Smooth muscle cell (in vitro differentiated cells): ENCODE measurements at regions not wholly inside any gene's neighbourhood (a gene's known extent, or its start where the extent isn't known, plus 50 kb on each side); places are given as distances from the start of the nearest gene placed in this dataset.

ENCODE experiments used
- DNase-seq: peaks from one replicate; lab custom pipeline; 2025; ENCODE audit not compliant: unreplicated experiment; lab: John Stamatoyannopoulos, UW
- H2AFZ ChIP-seq: fragments of 200-600 bp; sonication (generic); 2 replicates; pipeline ENCODE4 v1.6.0; 2016; ENCODE audit warnings: antibody characterized with exemption, low read depth, mild to moderate bottlenecking
- H3F3A ChIP-seq: fragments of 200-600 bp; sonication (generic); 2 replicates; pipeline ENCODE4 v1.6.0; 2017; ENCODE audit warnings: antibody characterized with exemption, low read depth
- H3K27ac ChIP-seq: fragments of 200-600 bp; sonication (generic); 2 replicates; pipeline ENCODE4 v1.5.1; 2016; ENCODE audit warnings: low read depth, mild to moderate bottlenecking
- H3K27me3 ChIP-seq: fragments of 200-600 bp; sonication (generic); 2 replicates; pipeline ENCODE4 v1.6.1; 2016; ENCODE audit warnings: low read depth, mild to moderate bottlenecking
- H3K36me3 ChIP-seq: fragments of 200-600 bp; sonication (generic); 2 replicates; pipeline ENCODE4 v1.5.1; 2016; ENCODE audit warnings: low read depth
- H3K4me1 ChIP-seq: fragments of 200-600 bp; sonication (generic); 2 replicates; pipeline ENCODE4 v1.5.1; 2016; ENCODE audit warnings: low read depth
- H3K4me2 ChIP-seq: fragments of 200-600 bp; sonication (generic); 2 replicates; pipeline ENCODE4 v1.6.0; 2016; ENCODE audit warnings: mild to moderate bottlenecking
- H3K4me3 ChIP-seq: fragments of 200-600 bp; sonication (generic); 2 replicates; pipeline ENCODE4 v1.5.1; 2016; ENCODE audit warnings: mild to moderate bottlenecking
- H3K79me2 ChIP-seq: fragments of 200-600 bp; sonication (generic); 2 replicates; pipeline ENCODE4 v1.6.0; 2016; ENCODE audit warnings: low read depth, mild to moderate bottlenecking
- H3K9ac ChIP-seq: fragments of 200-600 bp; sonication (generic); 2 replicates; pipeline ENCODE4 v1.6.0; 2016; ENCODE audit warnings: low read depth
- H3K9me3 ChIP-seq: fragments of 200-600 bp; sonication (generic); replicated peaks from 2 replicates; pipeline ENCODE4 v1.5.1; 2016; ENCODE audit warnings: low read depth
- H4K20me1 ChIP-seq: fragments of 200-600 bp; sonication (generic); 2 replicates; pipeline ENCODE4 v1.6.0; 2016; ENCODE audit warnings: low read depth
- WGBS: methylation state at CpG from one replicate; pipeline ENCODE4 v1.1.7; 2016; ENCODE audit warnings: low lambda C conversion rate; 5-methylcytosine and 5-hydroxymethylcytosine counted together
- TF ChIP-seq, protein P1 (sequence below): fragments of 200-600 bp; sonication (generic); IDR thresholded peaks from 2 replicates; pipeline ENCODE4 v1.5.1; 2017; ENCODE audit warnings: borderline replicate concordance, mild to moderate bottlenecking, antibody characterized with exemption; ENCODE audit not compliant: insufficient read depth, poor library complexity, severe bottlenecking

GRCh38 chr9:135379540-135380267, 99.9 kb upstream of the PPP1R26 start:
- 78% methylated on average over 11 of the region's 11 CpGs for WGBS
- Histone ChIP-seq H3K4me1 (no peaks in the 10 kb centered on the region), H3K9me3 (no peaks in the 10 kb centered on the region), H3F3A (no peaks in the 10 kb centered on the region), H3K27ac (no peak overlapping the region), H3K79me2 (no peaks in the 10 kb centered on the region), H3K27me3 (peaks cover 5% of the 10 kb centered on the region), H3K36me3 (no peaks in the 10 kb centered on the region), H4K20me1 (no peaks in the 10 kb centered on the region), H3K4me2 (no peak overlapping the region), H3K9ac (no peak overlapping the region), H2AFZ (no peak overlapping the region), H3K4me3 (no peak overlapping the region)
- DNase-seq = no peak
- TF ChIP-seq, protein P1, sequence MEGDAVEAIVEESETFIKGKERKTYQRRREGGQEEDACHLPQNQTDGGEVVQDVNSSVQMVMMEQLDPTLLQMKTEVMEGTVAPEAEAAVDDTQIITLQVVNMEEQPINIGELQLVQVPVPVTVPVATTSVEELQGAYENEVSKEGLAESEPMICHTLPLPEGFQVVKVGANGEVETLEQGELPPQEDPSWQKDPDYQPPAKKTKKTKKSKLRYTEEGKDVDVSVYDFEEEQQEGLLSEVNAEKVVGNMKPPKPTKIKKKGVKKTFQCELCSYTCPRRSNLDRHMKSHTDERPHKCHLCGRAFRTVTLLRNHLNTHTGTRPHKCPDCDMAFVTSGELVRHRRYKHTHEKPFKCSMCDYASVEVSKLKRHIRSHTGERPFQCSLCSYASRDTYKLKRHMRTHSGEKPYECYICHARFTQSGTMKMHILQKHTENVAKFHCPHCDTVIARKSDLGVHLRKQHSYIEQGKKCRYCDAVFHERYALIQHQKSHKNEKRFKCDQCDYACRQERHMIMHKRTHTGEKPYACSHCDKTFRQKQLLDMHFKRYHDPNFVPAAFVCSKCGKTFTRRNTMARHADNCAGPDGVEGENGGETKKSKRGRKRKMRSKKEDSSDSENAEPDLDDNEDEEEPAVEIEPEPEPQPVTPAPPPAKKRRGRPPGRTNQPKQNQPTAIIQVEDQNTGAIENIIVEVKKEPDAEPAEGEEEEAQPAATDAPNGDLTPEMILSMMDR = no peak

DNA sequence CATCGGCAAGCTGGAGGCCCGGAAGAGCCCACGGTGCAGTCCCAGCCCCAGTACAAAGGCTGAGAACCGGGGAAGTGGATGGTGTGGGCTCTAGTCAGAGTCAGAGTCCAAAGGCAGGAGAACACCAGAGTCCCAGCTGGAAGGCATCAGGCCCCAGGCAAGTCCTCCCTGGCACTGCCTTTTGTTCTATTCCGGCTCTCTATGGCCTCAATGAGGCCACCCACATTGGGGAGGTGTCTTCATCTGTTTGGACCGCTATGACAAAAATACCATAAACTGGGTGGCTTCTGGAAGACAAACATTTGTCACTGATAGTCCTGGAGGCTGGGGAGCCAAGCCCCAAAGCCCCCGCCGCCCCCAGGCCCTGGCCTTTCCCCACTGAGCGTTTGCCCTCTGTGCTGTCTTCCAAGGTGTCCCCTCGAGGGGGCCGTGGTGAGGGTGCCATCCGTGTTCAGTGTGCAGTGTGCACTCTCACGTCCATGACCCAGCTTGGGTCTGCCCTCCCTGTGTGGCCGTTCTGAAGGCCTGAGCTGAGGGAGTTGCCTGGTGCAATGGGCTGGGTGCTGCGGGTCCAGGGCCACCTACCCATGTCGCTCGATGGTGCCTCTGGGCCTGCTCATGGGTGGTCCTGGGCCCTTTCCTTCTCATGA, 99.1 kb upstream of the PPP1R26 start:
- Histone ChIP-seq H3K27me3 (peaks cover under 1% of the 10 kb centered on the region), H3K9ac (no peak overlapping the region), H3F3A (no peaks in the 10 kb centered on the region), H2AFZ (no peak overlapping the region), H3K4me1 (no peaks in the 10 kb centered on the region), H3K4me3 (no peak overlapping the region), H3K79me2 (no peaks in the 10 kb centered on the region), H4K20me1 (no peaks in the 10 kb centered on the region), H3K4me2 (no peak overlapping the region), H3K27ac (no peak overlapping the region), H3K36me3 (no peaks in the 10 kb centered on the region), H3K9me3 (no peaks in the 10 kb centered on the region)
- TF ChIP-seq, protein P1 = no peak
- DNase-seq = no peak
- 94% methylated on average over 17 of the region's 17 CpGs for WGBS

- no peaks in the 10 kb centered on the region for H4K20me1 ChIP-seq
- H2AFZ ChIP-seq = no peak overlapping the region
- H3K36me3 ChIP-seq = no peaks in the 10 kb centered on the region
- H3K4me1 ChIP-seq = no peaks in the 10 kb centered on the region
- 92% methylated on average over 11 of the region's 11 CpGs for WGBS
- H3K4me3 ChIP-seq = no peak overlapping the region
- no peaks in the 10 kb centered on the region for H3K79me2 ChIP-seq
- H3K27ac ChIP-seq = no peak overlapping the region
- TF ChIP-seq, protein P1 = no peak
- H3K4me2 ChIP-seq = no peak overlapping the region
- no peaks in the 10 kb centered on the region for H3K9me3 ChIP-seq
- no peak overlapping the region for H3K9ac ChIP-seq
- H3K27me3 ChIP-seq = no peaks in the 10 kb centered on the region
- DNase-seq = no peak
- H3F3A ChIP-seq = no peaks in the 10 kb centered on the region
Observed at GRCh38 chr9:135381762-135382310, 97.7 kb upstream of the PPP1R26 start.
